ENCODE measurements at regions not wholly inside any gene's neighbourhood (a gene's known extent, or its start where the extent isn't known, plus 50 kb on each side); places are given as distances from the start of the nearest gene placed in this dataset.

DNA sequence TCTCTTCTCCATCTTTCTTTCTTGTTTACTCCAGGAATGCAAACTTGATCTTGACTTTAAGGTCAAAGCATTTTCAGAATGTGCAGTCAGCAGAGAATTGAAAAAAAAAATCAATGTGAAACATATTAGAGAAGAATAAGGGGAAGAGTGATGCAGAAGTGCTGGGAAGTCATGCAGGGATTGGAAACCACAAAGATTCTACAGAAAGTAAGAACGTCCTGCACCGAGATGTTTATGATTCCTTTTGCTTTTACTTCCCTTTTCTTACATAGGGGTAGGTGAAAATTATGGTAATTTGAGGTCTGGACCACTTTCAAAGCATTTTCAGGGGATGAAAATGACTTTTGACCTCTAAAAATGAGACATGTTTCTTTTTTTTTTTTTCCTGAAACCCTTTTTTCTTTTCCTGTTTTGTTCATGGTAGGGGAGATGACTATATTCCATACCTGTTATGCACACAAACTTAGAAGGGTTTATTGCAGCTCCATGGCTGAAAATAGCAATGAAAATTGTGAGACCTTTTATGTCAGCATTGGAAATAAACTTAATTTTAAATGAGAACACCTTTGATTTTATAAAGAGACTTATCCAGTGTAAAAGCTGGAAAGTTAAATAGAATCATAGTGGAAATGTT is 623.5 kb upstream of the TBL1XR1 start (continued):
- TF ChIP-seq SUZ12 (IDR thresholded peaks at IDR 0.05; ENCODE audit: low read length) (no peak), CEBPB (IDR thresholded peaks at IDR 0.05; ENCODE audit: low read depth, low read length) (no peak), ASH2L (IDR thresholded peaks at IDR 0.05; ENCODE audit: low read length) (no peak)
